ENCODE measurements at regions not wholly inside any gene's neighbourhood (a gene's known extent, or its start where the extent isn't known, plus 50 kb on each side); places are given as distances from the start of the nearest gene placed in this dataset.

DNA sequence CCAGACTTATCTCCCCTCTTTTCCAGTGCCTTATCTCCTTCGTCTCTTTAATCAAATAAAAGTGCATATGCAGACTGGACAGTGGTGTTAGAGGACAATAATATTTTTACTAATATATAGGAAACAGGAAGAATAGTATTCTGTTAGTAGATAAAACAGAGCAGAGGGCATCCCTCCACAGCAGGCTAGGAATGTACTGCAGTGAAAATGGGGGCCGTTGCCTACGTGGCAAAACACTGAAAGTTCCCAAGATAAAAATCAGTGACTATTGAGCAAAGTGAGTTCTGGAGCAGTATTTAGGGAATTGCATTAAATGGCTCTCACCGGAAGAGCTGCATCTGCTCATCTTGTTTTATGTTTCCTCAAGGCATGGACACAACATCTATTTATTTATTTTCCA is 435.0 kb downstream of the CNTN6 start:
- Histone ChIP-seq H3K9ac (ENCODE audit: low read length) (no peak overlapping the region), H2AFZ (ENCODE audit: low read depth, low read length) (no peak overlapping the region), H3K27ac (ENCODE audit: low read length) (no peak overlapping the region), H3F3A (ENCODE audit: insufficient read depth, low read length, poor library complexity, severe bottlenecking) (no peaks in the 10 kb centered on the region), H3K4me3 (ENCODE audit: low read length) (no peak overlapping the region), H3K36me3 (ENCODE audit: insufficient read depth, low read length) (no peaks in the 10 kb centered on the region), H3K4me2 (ENCODE audit: low read length) (no peak overlapping the region), H3K9me2 (ENCODE audit: insufficient read depth, low read length) (no peaks in the 10 kb centered on the region), H4K20me1 (ENCODE audit: insufficient read depth) (no peaks in the 10 kb centered on the region), H3K27me3 (ENCODE audit: insufficient read depth, low read depth, low read length) (no peaks in the 10 kb centered on the region), H3K79me2 (replicated peaks; ENCODE audit: insufficient read depth, low read length) (no peaks in the 10 kb centered on the region), H3K9me3 (ENCODE audit: low read length) (no peaks in the 10 kb centered on the region)
- TF ChIP-seq, protein P1, sequence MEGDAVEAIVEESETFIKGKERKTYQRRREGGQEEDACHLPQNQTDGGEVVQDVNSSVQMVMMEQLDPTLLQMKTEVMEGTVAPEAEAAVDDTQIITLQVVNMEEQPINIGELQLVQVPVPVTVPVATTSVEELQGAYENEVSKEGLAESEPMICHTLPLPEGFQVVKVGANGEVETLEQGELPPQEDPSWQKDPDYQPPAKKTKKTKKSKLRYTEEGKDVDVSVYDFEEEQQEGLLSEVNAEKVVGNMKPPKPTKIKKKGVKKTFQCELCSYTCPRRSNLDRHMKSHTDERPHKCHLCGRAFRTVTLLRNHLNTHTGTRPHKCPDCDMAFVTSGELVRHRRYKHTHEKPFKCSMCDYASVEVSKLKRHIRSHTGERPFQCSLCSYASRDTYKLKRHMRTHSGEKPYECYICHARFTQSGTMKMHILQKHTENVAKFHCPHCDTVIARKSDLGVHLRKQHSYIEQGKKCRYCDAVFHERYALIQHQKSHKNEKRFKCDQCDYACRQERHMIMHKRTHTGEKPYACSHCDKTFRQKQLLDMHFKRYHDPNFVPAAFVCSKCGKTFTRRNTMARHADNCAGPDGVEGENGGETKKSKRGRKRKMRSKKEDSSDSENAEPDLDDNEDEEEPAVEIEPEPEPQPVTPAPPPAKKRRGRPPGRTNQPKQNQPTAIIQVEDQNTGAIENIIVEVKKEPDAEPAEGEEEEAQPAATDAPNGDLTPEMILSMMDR (IDR thresholded peaks at IDR 0.05; ENCODE audit: poor library complexity, severe bottlenecking) = no peak
- TF ChIP-seq, protein P2, sequence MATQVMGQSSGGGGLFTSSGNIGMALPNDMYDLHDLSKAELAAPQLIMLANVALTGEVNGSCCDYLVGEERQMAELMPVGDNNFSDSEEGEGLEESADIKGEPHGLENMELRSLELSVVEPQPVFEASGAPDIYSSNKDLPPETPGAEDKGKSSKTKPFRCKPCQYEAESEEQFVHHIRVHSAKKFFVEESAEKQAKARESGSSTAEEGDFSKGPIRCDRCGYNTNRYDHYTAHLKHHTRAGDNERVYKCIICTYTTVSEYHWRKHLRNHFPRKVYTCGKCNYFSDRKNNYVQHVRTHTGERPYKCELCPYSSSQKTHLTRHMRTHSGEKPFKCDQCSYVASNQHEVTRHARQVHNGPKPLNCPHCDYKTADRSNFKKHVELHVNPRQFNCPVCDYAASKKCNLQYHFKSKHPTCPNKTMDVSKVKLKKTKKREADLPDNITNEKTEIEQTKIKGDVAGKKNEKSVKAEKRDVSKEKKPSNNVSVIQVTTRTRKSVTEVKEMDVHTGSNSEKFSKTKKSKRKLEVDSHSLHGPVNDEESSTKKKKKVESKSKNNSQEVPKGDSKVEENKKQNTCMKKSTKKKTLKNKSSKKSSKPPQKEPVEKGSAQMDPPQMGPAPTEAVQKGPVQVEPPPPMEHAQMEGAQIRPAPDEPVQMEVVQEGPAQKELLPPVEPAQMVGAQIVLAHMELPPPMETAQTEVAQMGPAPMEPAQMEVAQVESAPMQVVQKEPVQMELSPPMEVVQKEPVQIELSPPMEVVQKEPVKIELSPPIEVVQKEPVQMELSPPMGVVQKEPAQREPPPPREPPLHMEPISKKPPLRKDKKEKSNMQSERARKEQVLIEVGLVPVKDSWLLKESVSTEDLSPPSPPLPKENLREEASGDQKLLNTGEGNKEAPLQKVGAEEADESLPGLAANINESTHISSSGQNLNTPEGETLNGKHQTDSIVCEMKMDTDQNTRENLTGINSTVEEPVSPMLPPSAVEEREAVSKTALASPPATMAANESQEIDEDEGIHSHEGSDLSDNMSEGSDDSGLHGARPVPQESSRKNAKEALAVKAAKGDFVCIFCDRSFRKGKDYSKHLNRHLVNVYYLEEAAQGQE (IDR thresholded peaks at IDR 0.05; ENCODE audit: borderline replicate concordance) = no peak
- TF ChIP-seq EP300 (conservative IDR thresholded peaks at IDR 0.05; ENCODE audit: poor library complexity, severe bottlenecking) (no peak), POLR2AphosphoS5 (IDR thresholded peaks at IDR 0.05) (no peak), MXI1 (conservative IDR thresholded peaks at IDR 0.05; ENCODE audit: poor library complexity, severe bottlenecking) (no peak), EZH2 (IDR thresholded peaks at IDR 0.05; ENCODE audit: borderline replicate concordance, insufficient read depth, low read length, poor library complexity, severe bottlenecking) (no peak), SMC3 (conservative IDR thresholded peaks at IDR 0.05; ENCODE audit: poor library complexity) (no peak), TAF1 (IDR thresholded peaks at IDR 0.05; ENCODE audit: low read depth) (no peak), RAD21 (conservative IDR thresholded peaks at IDR 0.05) (no peak)

DNA sequence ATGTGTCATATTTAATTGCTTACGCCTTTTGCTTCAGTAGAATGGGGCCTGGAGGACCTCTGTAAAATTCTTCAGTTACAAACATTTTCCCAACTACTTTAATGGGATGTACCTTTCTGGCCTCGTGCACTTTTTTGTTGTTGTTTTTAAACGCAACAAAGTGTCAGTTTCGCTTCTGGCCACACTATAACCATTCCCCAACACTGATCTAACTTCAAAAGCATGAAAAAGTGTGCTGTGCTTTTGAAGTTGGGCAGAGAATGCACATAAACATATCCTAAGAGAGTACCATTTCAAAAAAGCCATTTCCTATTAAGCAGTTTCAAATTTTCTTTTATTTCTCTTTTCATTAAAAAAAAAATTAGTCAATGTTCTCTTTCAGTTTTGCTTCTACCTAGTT is 435.8 kb downstream of the CNTN6 start:
- Histone ChIP-seq H3K27me3 (ENCODE audit: insufficient read depth, low read depth, low read length) (no peaks in the 10 kb centered on the region), H3K4me2 (ENCODE audit: low read length) (no peak overlapping the region), H3K4me3 (ENCODE audit: low read length) (no peak overlapping the region), H3K27ac (ENCODE audit: low read length) (no peak overlapping the region), H4K20me1 (ENCODE audit: insufficient read depth) (no peaks in the 10 kb centered on the region), H3F3A (ENCODE audit: insufficient read depth, low read length, poor library complexity, severe bottlenecking) (no peaks in the 10 kb centered on the region), H3K9me3 (ENCODE audit: low read length) (no peaks in the 10 kb centered on the region), H3K9me2 (ENCODE audit: insufficient read depth, low read length) (no peaks in the 10 kb centered on the region), H3K9ac (ENCODE audit: low read length) (no peak overlapping the region), H3K79me2 (replicated peaks; ENCODE audit: insufficient read depth, low read length) (no peaks in the 10 kb centered on the region), H3K36me3 (ENCODE audit: insufficient read depth, low read length) (no peaks in the 10 kb centered on the region), H2AFZ (ENCODE audit: low read depth, low read length) (no peak overlapping the region)
- TF ChIP-seq MXI1 (conservative IDR thresholded peaks at IDR 0.05; ENCODE audit: poor library complexity, severe bottlenecking) (no peak), TAF1 (IDR thresholded peaks at IDR 0.05; ENCODE audit: low read depth) (no peak), SMC3 (conservative IDR thresholded peaks at IDR 0.05; ENCODE audit: poor library complexity) (no peak), POLR2AphosphoS5 (IDR thresholded peaks at IDR 0.05) (no peak), EP300 (conservative IDR thresholded peaks at IDR 0.05; ENCODE audit: poor library complexity, severe bottlenecking) (no peak), EZH2 (IDR thresholded peaks at IDR 0.05; ENCODE audit: borderline replicate concordance, insufficient read depth, low read length, poor library complexity, severe bottlenecking) (no peak), RAD21 (conservative IDR thresholded peaks at IDR 0.05) (no peak)
- TF ChIP-seq, protein P1 (IDR thresholded peaks at IDR 0.05; ENCODE audit: poor library complexity, severe bottlenecking) = no peak
- TF ChIP-seq, protein P2 (IDR thresholded peaks at IDR 0.05; ENCODE audit: borderline replicate concordance) = no peak
